ENCODE measurements at regions not wholly inside any gene's neighbourhood (a gene's known extent, or its start where the extent isn't known, plus 50 kb on each side); places are given as distances from the start of the nearest gene placed in this dataset.

DNA sequence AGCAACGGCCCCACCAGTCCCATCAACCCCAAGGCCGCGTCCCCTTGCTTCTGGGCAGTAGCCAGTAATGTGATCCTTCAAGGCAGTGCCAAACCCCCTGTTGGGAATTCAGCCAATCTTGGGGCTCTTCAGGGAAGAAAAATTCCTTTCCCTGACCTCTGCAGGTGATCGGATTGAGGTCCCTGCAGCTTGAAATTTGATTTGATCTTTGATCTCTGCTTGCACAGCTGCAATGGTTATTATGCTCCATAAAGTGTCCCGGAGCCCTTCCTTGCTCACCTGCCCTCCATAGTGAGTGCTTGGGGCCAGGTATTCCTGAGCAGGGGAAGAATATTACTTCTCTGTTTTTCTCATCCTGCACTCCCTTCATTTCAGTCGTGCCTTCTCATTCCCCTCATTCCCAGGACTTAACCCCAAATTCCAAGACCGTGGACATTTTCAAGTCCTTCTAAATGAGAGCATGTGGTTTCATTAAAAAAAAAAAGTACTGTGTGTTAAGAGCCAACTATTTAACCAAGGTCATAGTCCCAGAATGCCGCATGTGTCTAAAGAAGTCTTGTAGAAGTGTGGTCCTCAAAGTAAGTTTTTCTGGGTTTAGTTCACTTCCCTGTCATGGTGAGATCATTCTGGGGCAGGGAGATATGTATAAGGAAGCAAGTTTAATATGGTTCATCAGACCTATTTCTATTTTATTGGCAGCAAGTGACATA is 56.3 kb downstream of the SOX9 start:
- TF ChIP-seq, protein P1, sequence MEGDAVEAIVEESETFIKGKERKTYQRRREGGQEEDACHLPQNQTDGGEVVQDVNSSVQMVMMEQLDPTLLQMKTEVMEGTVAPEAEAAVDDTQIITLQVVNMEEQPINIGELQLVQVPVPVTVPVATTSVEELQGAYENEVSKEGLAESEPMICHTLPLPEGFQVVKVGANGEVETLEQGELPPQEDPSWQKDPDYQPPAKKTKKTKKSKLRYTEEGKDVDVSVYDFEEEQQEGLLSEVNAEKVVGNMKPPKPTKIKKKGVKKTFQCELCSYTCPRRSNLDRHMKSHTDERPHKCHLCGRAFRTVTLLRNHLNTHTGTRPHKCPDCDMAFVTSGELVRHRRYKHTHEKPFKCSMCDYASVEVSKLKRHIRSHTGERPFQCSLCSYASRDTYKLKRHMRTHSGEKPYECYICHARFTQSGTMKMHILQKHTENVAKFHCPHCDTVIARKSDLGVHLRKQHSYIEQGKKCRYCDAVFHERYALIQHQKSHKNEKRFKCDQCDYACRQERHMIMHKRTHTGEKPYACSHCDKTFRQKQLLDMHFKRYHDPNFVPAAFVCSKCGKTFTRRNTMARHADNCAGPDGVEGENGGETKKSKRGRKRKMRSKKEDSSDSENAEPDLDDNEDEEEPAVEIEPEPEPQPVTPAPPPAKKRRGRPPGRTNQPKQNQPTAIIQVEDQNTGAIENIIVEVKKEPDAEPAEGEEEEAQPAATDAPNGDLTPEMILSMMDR (conservative IDR thresholded peaks at IDR 0.05; ENCODE audit: low read depth, low read length), result no peak
- TF ChIP-seq EZH2 (IDR thresholded peaks at IDR 0.05; ENCODE audit: low read length, unreplicated experiment), result no peak
- no peak for TF ChIP-seq EZH2phosphoT487 (IDR thresholded peaks at IDR 0.05; ENCODE audit: borderline replicate concordance, low read length)

Measured in PC-3 (cell line).